Omental fat pad (tissue), 3 donors: ENCODE measurements at regions not wholly inside any gene's neighbourhood (a gene's known extent, or its start where the extent isn't known, plus 50 kb on each side); places are given as distances from the start of the nearest gene placed in this dataset.

Source experiments
- ATAC-seq: fragments of 150-250 bp; one replicate; pipeline ENCODE4 v1.9.1; 2016; ENCODE audit warnings: mild to moderate bottlenecking, moderate library complexity; ENCODE audit not compliant: low FRiP score
- DNase-seq: peaks from one replicate; pipeline ENCODE4 v3.0.0-alpha.2; 2019; ENCODE audit warnings: low spot score
- TF ChIP-seq, protein P1 (sequence below), 3 donors: fragments of 450-650 bp; IDR thresholded peaks; one replicate each; pipeline ENCODE4 v1.5.1; 2016 to 2017; ENCODE audit warnings: antibody characterized with exemption in 3 of 3, mild to moderate bottlenecking in 3 of 3, moderate library complexity in 2 of 3

DNA sequence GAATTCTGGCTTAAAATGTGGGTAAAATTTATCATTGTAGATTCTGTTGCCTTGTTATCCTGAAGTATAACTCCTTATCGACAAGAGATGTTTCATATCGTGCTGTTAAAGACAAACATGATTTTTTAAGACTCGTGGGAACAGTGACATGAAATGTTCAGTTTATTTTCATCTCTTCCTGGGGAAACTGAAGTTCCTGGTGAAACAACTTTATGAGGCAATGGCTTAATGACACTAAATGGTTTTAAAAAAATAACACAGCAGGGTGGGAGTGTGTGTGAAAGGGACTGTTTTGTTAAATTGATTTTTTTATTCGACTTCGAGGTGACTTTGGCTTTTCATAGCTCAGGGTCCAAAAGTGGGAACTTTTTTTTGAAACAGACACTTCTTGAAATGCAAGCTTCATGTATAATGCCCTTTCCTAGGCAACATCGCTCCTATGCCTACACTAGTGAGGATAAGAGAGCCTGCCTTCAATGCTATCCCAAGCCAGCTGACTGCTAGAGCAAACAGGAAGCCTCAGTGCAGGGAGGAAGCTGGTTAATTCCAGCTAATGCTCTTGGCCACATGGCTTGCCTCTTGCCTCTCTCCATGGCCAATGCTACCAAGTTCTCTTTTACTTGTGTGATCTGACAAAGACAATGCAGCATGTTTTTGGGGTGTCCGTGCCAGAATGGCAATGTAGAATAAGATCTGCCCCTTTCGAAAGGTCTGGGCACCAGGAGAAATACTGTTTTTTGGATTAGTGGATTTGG is 57.8 kb downstream of the PABIR2 start:
- TF ChIP-seq, protein P1, sequence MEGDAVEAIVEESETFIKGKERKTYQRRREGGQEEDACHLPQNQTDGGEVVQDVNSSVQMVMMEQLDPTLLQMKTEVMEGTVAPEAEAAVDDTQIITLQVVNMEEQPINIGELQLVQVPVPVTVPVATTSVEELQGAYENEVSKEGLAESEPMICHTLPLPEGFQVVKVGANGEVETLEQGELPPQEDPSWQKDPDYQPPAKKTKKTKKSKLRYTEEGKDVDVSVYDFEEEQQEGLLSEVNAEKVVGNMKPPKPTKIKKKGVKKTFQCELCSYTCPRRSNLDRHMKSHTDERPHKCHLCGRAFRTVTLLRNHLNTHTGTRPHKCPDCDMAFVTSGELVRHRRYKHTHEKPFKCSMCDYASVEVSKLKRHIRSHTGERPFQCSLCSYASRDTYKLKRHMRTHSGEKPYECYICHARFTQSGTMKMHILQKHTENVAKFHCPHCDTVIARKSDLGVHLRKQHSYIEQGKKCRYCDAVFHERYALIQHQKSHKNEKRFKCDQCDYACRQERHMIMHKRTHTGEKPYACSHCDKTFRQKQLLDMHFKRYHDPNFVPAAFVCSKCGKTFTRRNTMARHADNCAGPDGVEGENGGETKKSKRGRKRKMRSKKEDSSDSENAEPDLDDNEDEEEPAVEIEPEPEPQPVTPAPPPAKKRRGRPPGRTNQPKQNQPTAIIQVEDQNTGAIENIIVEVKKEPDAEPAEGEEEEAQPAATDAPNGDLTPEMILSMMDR (IDR thresholded peaks at IDR 0.05): no peak
- ATAC-seq: no peak
- DNase-seq: no peak

DNA sequence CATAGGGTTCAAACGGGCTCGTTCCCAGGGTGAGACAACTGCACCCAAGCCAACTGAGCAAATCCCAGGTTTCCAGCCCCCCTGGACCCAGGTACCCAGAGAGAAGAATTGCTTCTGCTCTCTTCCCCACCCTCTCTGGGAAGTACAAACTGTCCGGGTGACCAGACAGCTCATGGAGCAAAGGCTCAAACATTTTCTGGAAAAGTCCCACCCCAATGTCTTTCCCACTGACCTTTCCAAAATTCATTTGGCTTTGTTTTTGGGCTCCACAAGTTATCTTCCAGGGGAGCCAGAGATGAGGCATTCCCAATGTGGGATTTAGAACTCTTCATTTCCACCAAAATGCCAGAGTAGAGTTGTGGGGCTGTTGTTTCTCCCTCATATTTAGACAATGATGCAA is 58.6 kb downstream of the PABIR2 start:
- ATAC-seq: no peak
- DNase-seq: no peak
- TF ChIP-seq, protein P1 (IDR thresholded peaks at IDR 0.05): no peak

DNA sequence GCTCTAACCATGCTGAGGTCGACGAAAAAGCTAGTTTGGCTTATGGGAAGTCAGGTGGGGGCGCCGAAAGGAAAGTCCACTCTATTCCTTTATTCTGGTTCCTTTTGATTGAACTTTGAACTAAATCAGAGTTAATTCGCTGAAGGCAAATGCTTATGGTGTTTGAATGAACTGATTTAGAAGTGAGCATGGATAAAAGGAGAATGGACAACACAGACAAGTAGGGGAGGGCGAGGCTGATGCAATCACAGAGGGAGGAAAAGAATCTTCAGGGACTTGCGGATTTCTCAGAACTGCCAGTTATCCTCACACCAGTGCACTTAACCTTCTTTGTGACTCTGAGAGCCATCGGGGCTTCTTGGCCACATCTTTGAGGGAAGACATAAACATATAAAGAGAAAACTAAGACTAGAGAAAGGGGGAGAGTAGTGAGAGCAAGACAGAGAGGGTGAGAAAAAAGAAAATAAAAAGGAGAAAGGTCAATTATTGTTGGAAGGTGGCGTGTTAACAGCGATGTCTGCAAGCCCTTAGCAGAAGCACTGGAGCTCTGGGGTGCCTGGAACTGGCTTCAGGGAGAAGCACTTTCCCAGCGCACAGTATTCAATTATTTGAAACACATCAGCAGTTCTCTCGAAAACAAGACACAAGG is 59.2 kb downstream of the PABIR2 start:
- TF ChIP-seq, protein P1 (IDR thresholded peaks at IDR 0.05): no peak
- ATAC-seq: no peak
- no peak for DNase-seq

DNA sequence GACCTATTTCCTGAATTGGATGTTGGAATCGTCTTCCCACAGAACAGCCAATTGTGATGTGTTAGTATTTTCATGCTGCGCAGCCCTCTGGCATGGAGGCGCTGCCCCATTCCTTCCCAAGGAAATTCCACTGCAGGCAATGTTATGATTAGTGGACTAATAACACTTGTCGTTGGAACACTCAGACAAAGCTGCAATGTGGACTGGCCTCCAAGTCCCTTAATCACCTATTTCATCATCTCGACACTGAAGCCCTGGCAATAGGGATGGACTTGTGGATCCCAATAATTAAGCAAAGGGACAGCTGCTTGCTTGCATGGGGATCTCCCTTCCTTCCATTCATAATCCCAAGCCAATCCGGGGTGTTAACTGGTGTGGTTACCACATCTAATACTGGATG is 59.9 kb downstream of the PABIR2 start:
- TF ChIP-seq, protein P1 (IDR thresholded peaks at IDR 0.05): no peak
- DNase-seq (no peak), ATAC-seq (peak; percentile 31)

- TF ChIP-seq, protein P1 (IDR thresholded peaks at IDR 0.05): no peak
- ATAC-seq (no peak), DNase-seq (no peak)
Measured at GRCh38 chrX:134736356-134736755, 60.6 kb downstream of the PABIR2 start.

GRCh38 chrX:134735015-134735414 is 62.0 kb downstream of the PABIR2 start:
- DNase-seq (no peak), ATAC-seq (no peak)
- TF ChIP-seq, protein P1 (IDR thresholded peaks at IDR 0.05): no peak

GRCh38 chrX:134734466-134734952 is 62.5 kb downstream of the PABIR2 start:
- TF ChIP-seq, protein P1 (IDR thresholded peaks at IDR 0.05): no peak

More at GRCh38 chrX:134734466-134734952, 62.5 kb downstream of the PABIR2 start:
- DNase-seq (no peak), ATAC-seq (no peak)
